ENCODE measurements at regions not wholly inside any gene's neighbourhood (a gene's known extent, or its start where the extent isn't known, plus 50 kb on each side); places are given as distances from the start of the nearest gene placed in this dataset.

GRCh38 chr13:85564598-85564997, 234.6 kb downstream of the SLITRK6 start:
- no peak overlapping the region for H2AFZ ChIP-seq
- no peak overlapping the region for H3K4me2 ChIP-seq
- H3K27me3 ChIP-seq: no peaks in the 10 kb centered on the region
- no peaks in the 10 kb centered on the region for H3K9me3 ChIP-seq (ENCODE audit: low read depth)
- no peaks in the 10 kb centered on the region for H3K79me2 ChIP-seq
- TF ChIP-seq, protein P1, sequence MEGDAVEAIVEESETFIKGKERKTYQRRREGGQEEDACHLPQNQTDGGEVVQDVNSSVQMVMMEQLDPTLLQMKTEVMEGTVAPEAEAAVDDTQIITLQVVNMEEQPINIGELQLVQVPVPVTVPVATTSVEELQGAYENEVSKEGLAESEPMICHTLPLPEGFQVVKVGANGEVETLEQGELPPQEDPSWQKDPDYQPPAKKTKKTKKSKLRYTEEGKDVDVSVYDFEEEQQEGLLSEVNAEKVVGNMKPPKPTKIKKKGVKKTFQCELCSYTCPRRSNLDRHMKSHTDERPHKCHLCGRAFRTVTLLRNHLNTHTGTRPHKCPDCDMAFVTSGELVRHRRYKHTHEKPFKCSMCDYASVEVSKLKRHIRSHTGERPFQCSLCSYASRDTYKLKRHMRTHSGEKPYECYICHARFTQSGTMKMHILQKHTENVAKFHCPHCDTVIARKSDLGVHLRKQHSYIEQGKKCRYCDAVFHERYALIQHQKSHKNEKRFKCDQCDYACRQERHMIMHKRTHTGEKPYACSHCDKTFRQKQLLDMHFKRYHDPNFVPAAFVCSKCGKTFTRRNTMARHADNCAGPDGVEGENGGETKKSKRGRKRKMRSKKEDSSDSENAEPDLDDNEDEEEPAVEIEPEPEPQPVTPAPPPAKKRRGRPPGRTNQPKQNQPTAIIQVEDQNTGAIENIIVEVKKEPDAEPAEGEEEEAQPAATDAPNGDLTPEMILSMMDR (IDR thresholded peaks at IDR 0.05; ENCODE audit: poor library complexity): no peak
- TF ChIP-seq EZH2 (IDR thresholded peaks at IDR 0.05; ENCODE audit: borderline replicate concordance) (no peak), EZH2phosphoT487 (IDR thresholded peaks at IDR 0.05; ENCODE audit: low read depth, severe bottlenecking, unreplicated experiment) (no peak)
- no peaks in the 10 kb centered on the region for H4K20me1 ChIP-seq (ENCODE audit: insufficient read depth, poor library complexity, severe bottlenecking)
- no peak overlapping the region for H3K4me3 ChIP-seq
- DNase-seq (ENCODE audit: low spot score): no peak
- H3K4me1 ChIP-seq (ENCODE audit: insufficient read depth): no peaks in the 10 kb centered on the region
- 79% methylated on average over 1 of the region's 1 CpG for WGBS (ENCODE audit: low lambda C conversion rate, missing lambda C conversion rate)
- H3K9me2 ChIP-seq (replicated peaks; ENCODE audit: insufficient read depth): no peaks in the 10 kb centered on the region
- H3K27ac ChIP-seq: no peak overlapping the region
- H3K36me3 ChIP-seq (replicated peaks; ENCODE audit: insufficient read depth, low read depth): no peaks in the 10 kb centered on the region

- DNase-seq (ENCODE audit: low spot score): no peak
- H3K27me3 ChIP-seq: no peaks in the 10 kb centered on the region
- no peak overlapping the region for H2AFZ ChIP-seq
- TF ChIP-seq EZH2phosphoT487 (IDR thresholded peaks at IDR 0.05; ENCODE audit: low read depth, severe bottlenecking, unreplicated experiment) (no peak), EZH2 (IDR thresholded peaks at IDR 0.05; ENCODE audit: borderline replicate concordance) (no peak)
- TF ChIP-seq, protein P1 (IDR thresholded peaks at IDR 0.05; ENCODE audit: poor library complexity): no peak
- WGBS (ENCODE audit: low lambda C conversion rate, missing lambda C conversion rate): 94% methylated on average over 6 of the region's 6 CpGs
- no peaks in the 10 kb centered on the region for H3K9me2 ChIP-seq (replicated peaks; ENCODE audit: insufficient read depth)
- no peaks in the 10 kb centered on the region for H3K4me1 ChIP-seq (ENCODE audit: insufficient read depth)
- H3K9me3 ChIP-seq (ENCODE audit: low read depth): no peaks in the 10 kb centered on the region
- H3K4me3 ChIP-seq: no peak overlapping the region
- no peaks in the 10 kb centered on the region for H3K79me2 ChIP-seq
- no peaks in the 10 kb centered on the region for H4K20me1 ChIP-seq (ENCODE audit: insufficient read depth, poor library complexity, severe bottlenecking)
- H3K36me3 ChIP-seq (replicated peaks; ENCODE audit: insufficient read depth, low read depth): no peaks in the 10 kb centered on the region
- no peak overlapping the region for H3K27ac ChIP-seq
- no peak overlapping the region for H3K4me2 ChIP-seq
These were observed 236.9 kb downstream of the SLITRK6 start for GRCh38 chr13:85562282-85562681.

DNA sequence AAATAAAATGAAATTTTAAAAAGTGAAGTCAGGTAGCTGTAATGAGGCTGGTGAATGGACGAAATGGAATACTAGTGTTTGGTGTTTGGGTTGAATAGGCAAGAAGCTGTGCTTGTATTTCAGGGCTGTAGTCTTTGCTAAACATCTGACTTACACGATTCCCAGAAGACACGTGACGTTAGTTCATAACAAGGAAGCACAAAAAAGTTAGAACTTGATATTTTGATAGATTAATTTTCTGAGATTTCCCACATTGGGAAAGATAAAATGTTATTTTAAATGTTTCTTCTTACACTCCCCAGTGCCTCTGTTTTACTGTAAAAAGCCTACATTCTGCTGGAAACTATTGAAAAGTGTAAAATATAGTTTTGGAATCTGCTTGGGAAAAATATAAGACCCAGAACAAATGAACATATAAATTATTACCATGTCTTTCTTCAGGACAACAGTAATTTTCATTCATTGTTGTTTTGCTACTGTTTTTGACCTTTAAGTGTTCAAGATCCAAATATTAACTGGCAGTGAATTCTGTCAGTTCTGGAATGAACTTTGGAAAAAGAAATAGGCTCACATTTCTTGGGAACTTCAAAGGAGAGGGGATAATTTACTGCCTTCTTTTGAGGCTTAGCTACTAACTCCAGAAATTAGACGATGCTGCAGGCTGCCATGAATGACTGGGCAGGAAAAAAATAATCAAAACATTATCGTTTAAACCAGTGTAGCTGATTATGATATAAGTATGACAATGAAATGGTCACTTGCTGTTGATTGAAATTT, 241.3 kb downstream of the SLITRK6 start:
- Histone ChIP-seq H3K36me3 (replicated peaks; ENCODE audit: insufficient read depth, low read depth) (no peaks in the 10 kb centered on the region), H3K79me2 (no peaks in the 10 kb centered on the region), H3K27ac (no peak overlapping the region), H3K4me3 (no peak overlapping the region), H3K4me1 (ENCODE audit: insufficient read depth) (no peaks in the 10 kb centered on the region), H3K9me2 (replicated peaks; ENCODE audit: insufficient read depth) (no peaks in the 10 kb centered on the region), H4K20me1 (ENCODE audit: insufficient read depth, poor library complexity, severe bottlenecking) (no peaks in the 10 kb centered on the region), H3K9me3 (ENCODE audit: low read depth) (no peaks in the 10 kb centered on the region), H3K27me3 (no peaks in the 10 kb centered on the region), H2AFZ (no peak overlapping the region), H3K4me2 (no peak overlapping the region)
- TF ChIP-seq EZH2phosphoT487 (IDR thresholded peaks at IDR 0.05; ENCODE audit: low read depth, severe bottlenecking, unreplicated experiment): no peak
- TF ChIP-seq, protein P1 (IDR thresholded peaks at IDR 0.05; ENCODE audit: poor library complexity): no peak
- TF ChIP-seq EZH2 (IDR thresholded peaks at IDR 0.05; ENCODE audit: borderline replicate concordance): no peak
- no peak for DNase-seq (ENCODE audit: low spot score)
- 71% methylated on average over 6 of the region's 6 CpGs for WGBS (ENCODE audit: low lambda C conversion rate, missing lambda C conversion rate)
